IPS-NIHi11 (cell line): ENCODE measurements at regions not wholly inside any gene's neighbourhood (a gene's known extent, or its start where the extent isn't known, plus 50 kb on each side); places are given as distances from the start of the nearest gene placed in this dataset.

ENCODE experiments used
- DNase-seq: peaks from one replicate; pipeline ENCODE4 v3.0.0; 2012; ENCODE audit warnings: mixed read lengths, low spot score

DNA sequence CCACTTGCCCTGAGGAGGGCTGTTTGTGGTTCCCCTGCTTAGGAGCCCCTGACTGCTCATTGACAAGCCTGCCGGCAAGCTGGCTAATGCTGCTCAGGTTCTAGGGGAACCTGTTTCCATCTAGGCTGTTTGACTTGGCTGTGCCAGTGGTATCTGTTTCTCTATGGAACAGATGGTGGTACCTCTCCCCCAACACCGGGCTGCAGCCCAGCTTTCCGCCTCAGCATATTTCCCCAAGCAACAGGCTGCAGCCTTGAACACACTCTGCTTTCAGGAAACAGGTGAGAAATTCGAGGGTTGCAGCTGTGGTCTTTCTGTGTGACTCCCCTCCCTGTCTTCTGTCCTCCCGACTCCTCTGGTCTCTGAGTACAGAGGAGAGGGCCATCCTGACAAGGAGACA, 132.3 kb downstream of the TMEM132E start:
- no peak for DNase-seq

DNA sequence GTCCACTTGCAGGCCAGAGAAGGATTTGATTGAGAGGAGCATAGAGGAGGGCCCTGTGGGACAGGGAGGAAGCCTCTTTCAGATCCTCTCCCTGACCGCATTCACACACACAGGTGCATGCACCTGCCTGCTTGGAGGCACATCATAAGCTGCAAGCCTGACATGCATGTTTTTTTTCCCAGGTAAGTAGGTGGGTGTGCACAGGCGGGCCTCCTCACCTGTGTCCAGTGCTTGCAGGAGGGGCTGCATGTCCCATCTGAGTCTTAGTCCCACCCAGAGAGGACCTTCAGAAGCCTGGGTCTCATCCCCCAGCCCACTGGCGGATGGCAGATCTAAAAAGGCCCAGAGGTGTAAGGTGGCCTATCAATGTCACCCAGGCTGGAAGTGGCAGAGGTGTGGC, 130.8 kb downstream of the TMEM132E start:
- DNase-seq, result no peak

DNA sequence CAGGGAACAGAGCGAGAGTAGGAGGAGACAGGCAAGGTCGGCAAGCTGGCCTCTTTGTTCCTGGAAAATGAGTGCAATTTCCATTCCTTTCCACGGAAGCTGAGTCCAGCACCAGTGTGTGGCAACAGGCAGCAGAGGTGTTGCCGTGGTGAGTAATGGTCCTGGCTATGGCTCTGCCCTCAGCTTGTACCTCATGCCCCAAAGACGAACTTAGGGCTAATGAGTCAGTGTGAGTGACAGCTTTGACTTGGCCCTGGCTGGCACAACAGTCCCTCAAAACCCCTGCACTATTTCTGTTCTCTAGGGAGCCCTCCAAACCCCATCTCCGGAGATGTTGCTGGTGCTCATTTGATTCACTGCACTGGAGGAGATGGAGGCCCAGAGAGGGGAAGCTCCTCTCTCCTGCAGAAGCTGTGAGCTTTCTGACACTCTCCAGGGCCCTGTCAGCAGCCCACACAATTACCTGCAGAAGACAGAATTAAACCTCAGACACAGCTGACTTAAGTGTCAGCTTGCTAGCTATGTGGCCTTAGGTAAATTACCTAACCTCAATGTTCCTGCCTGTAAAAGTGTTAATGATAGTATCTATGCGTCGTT, 129.9 kb downstream of the TMEM132E start:
- DNase-seq, result no peak

DNA sequence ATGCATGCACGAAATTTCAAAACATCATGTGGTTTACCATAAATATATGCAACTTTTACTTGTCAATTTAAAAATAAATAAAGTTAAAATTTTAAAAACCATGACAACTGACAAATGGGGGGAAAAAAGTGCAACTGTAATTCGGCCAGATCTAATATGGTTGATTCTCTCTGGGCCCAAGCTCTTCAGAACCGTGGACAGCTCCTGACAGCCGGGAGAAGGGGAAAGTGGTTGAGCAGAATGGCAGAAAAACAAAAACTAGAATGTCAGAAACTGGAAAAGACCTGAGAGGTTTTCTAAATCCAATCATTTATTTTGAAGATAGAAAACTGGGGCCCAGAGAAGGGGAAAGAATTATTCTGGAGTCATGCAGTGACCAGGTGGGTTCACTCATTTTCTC, 126.6 kb downstream of the TMEM132E start:
- peak; percentile 78 for DNase-seq

DNA sequence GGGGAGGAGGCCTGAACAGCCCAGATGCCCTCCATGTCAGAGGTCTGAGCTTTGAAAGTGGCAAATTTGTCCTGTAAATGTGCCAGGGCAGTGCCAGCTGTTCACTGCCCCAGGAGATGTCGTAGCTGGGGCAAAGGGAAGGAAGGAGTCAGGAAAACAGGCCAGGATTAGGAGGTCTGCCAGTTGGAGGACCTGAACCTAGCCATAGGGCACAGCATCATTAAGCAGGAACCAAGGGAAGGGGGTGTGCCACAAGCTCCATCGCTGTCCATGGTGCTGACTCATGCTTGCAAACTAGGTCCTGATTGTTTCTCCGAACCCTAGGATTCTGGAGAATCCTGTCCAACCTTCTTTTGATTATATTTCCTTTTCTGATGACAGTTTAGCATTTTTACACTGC, 124.2 kb downstream of the TMEM132E start:
- peak; percentile 84 for DNase-seq

DNA sequence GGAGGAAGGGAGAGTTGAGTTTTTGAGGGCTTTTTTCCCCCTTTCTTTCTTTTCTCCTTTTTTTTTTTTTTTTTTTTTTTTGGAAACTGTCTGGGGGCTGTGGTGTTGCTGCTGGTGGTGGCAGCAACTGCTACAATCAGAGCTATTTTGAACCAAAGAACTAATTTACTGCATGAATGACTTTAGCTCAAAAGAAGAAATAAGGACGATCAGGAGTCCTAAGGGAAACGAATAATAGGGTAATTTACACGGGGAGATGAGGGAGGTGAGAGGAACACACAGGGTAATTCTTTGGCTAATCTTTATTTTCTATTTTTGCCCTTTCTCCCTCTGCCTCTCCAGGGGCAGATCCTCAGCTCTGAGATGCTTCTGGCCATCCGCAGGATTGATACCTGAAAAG, 119.8 kb downstream of the TMEM132E start:
- DNase-seq, result no peak

DNA sequence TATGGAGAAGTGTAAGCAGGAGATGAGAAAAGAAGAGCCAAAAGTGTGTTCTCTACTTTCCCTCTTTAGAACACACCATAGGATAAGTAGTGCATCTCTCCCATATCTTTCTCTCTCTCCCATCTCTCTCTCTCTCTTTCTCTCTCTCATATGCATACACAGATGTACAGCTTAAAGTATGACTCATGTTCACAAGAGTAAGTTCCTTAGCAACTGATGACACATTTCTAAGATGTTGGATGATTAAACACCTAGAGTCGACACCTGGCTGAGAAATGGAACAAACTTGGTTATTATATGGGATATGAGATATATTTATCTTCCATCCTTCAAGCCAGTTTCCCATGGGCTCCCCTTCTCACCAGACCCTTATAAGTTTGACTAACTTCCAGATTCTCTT, 113.5 kb downstream of the TMEM132E start:
- DNase-seq, result no peak
